ENCODE measurements at regions not wholly inside any gene's neighbourhood (a gene's known extent, or its start where the extent isn't known, plus 50 kb on each side); places are given as distances from the start of the nearest gene placed in this dataset.

DNA sequence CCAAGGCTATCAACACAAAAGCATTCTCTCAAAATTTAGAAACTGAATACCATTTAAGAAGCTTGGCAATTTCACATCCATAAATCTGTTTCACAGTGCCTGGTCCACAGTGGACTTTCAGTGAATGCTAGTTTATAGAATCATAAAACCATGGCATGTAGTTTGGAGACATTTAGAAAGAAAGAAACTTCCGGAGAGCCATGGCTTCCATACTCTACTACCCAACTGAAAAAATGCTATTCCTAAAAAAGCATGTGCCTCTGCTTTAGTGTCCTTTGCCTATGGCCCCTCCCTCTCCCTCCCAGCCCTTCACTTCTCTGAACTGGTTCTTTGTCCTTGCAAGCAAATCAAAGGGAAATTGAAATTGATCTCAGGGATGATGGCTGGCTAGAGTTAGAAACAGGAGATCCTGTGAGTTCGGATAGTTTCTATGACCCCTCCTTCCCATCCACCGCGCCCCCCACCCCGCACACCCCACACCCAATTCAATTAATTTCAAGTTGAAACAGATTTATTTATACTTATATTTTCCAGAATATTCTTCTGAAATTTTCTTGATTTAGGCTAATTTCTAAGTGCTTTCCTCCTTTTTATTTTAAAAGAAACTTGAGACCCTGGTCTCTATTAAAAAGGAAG lies 248.3 kb downstream of the TRIB2 start:
- TF ChIP-seq, protein P1, sequence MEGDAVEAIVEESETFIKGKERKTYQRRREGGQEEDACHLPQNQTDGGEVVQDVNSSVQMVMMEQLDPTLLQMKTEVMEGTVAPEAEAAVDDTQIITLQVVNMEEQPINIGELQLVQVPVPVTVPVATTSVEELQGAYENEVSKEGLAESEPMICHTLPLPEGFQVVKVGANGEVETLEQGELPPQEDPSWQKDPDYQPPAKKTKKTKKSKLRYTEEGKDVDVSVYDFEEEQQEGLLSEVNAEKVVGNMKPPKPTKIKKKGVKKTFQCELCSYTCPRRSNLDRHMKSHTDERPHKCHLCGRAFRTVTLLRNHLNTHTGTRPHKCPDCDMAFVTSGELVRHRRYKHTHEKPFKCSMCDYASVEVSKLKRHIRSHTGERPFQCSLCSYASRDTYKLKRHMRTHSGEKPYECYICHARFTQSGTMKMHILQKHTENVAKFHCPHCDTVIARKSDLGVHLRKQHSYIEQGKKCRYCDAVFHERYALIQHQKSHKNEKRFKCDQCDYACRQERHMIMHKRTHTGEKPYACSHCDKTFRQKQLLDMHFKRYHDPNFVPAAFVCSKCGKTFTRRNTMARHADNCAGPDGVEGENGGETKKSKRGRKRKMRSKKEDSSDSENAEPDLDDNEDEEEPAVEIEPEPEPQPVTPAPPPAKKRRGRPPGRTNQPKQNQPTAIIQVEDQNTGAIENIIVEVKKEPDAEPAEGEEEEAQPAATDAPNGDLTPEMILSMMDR (IDR thresholded peaks at IDR 0.05) = no peak
- no peak for TF ChIP-seq EZH2 (IDR thresholded peaks at IDR 0.05; ENCODE audit: borderline replicate concordance, insufficient read depth, low read depth, low read length, poor library complexity, severe bottlenecking)

Data from B cell (primary cell).